Pancreas (tissue), 10 donors: ENCODE measurements at regions not wholly inside any gene's neighbourhood (a gene's known extent, or its start where the extent isn't known, plus 50 kb on each side); places are given as distances from the start of the nearest gene placed in this dataset.
"Not testable (repeated sequence)": the region's sequence is repeated elsewhere in the genome, so short reads cannot be mapped to it uniquely, and the experiment has no call there.

Experiments used
- ATAC-seq, 4 donors: fragments of 200-7000 bp; cut with Tn5 transposase; one replicate each; pipeline versions ENCODE4 v1.8.0 to v1.9.1; 2020; ENCODE audit warnings: mild to moderate bottlenecking in 4 of 4, moderate library complexity in 4 of 4
- DNase-seq, 6 donors: peaks; one replicate each; pipeline ENCODE4 v3.0.0-alpha.2; 2020
- FAIRE-seq: peaks from 2 replicates; lab custom pipeline; 2012; peaks lifted over from hg19 to GRCh38; lab: Jason Lieb, UNC
- H3K27ac ChIP-seq, 4 donors: fragments of 200-600 bp; sonication (generic); 1 replicate in 3 of 4; 2 replicates in 1 of 4; pipeline versions ENCODE4 v1.5.0 to v1.8.0; 2020
- H3K27me3 ChIP-seq, 4 donors: fragments of 200-600 bp; one replicate each; pipeline ENCODE4 v1.8.0; 2021
- H3K36me3 ChIP-seq, 3 donors: fragments of 200-600 bp; sonication (generic) in 1 of 3; one replicate each; pipeline versions ENCODE4 v1.5.0 to v1.8.0; 2020 to 2021
- H3K4me1 ChIP-seq, 3 donors: fragments of 200-600 bp; one replicate each; pipeline ENCODE4 v1.8.0; 2021
- H3K4me3 ChIP-seq, 4 donors: fragments of 200-600 bp; sonication (generic) in 2 of 4; one replicate each; pipeline versions ENCODE4 v1.5.0 to v1.8.0; 2020 to 2021
- H3K9me3 ChIP-seq, 4 donors: fragments of 200-600 bp; one replicate each; pipeline ENCODE4 v1.8.0; 2021
- WGBS, 2 donors: extraction: QIAGEN DNeasy Blood & Tissue Kit; methylation state at CpG; one replicate each; pipeline ENCODE4 v1.1.7; 2013; 5-methylcytosine and 5-hydroxymethylcytosine counted together
- intact Hi-C, 3 donors: fragments of 100-400 bp; cut with DNase I; formaldehyde crosslinking; loops; one replicate each; pipeline versions ENCODE4 v1.11.1 to v1.14.2; 2022
- TF ChIP-seq, protein P1 (sequence below), 4 donors: fragments of 200-600 bp; sonication (generic) in 3 of 4; IDR thresholded peaks; one replicate each; pipeline versions ENCODE4 v1.5.0 to v1.8.0; 2021; ENCODE audit warnings: antibody characterized with exemption in 4 of 4
- donor health status: healthy with polysubstance abuse.
- donor health status: DM: no; HTN: no; CAD: no; lungs with moderate emphysema.
- donor health status: DM: no; HTN: no; CAD: no.
- donor health status: control.
- donor health status: control.
- donor health status: Bipolar disorder and iron deficiency.
- donor health status: DM: yes; HTN: yes; CAD: no.
- donor health status: DM: no; HTN: no; CAD: no.
- donor health status: DM: no; HTN: no; CAD: no.
- donor health status: DM: yes; HTN: yes; CAD: no.

DNA sequence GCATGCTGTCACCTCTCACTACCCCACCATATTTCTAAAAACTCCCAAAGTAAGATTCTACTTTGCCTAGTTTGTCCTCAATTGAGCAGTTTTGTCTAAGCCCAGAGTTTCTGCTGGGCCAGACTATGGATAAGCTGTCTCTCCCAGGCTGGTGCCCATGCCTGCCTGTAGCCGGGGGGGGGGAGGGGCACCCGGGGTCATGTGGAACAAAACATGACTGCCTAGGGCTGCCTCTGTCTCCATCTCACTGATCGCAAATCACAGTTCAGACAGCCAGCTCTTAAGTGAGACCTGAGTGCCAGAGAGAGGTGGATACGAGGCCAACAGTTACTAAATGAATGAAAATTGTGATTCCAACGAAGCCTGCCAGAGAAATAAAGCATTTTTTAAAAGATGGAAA is 78.8 kb upstream of the RPRML start:
- TF ChIP-seq, protein P1, sequence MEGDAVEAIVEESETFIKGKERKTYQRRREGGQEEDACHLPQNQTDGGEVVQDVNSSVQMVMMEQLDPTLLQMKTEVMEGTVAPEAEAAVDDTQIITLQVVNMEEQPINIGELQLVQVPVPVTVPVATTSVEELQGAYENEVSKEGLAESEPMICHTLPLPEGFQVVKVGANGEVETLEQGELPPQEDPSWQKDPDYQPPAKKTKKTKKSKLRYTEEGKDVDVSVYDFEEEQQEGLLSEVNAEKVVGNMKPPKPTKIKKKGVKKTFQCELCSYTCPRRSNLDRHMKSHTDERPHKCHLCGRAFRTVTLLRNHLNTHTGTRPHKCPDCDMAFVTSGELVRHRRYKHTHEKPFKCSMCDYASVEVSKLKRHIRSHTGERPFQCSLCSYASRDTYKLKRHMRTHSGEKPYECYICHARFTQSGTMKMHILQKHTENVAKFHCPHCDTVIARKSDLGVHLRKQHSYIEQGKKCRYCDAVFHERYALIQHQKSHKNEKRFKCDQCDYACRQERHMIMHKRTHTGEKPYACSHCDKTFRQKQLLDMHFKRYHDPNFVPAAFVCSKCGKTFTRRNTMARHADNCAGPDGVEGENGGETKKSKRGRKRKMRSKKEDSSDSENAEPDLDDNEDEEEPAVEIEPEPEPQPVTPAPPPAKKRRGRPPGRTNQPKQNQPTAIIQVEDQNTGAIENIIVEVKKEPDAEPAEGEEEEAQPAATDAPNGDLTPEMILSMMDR (IDR thresholded peaks at IDR 0.05), result no peak
- no peak overlapping the region for H3K27ac ChIP-seq
- ATAC-seq (no peak), FAIRE-seq (no peak), DNase-seq (no peak)
- no peaks in the 10 kb centered on the region for H3K4me1 ChIP-seq
- no peaks in the 10 kb centered on the region for H3K27me3 ChIP-seq
- 84 to 90% methylated on average over 5 of the region's 5 CpGs for WGBS, 2 donors
- no peaks in the 10 kb centered on the region for H3K9me3 ChIP-seq
- no peak overlapping the region for H3K4me3 ChIP-seq
- intact Hi-C loops, result no loop called here
- H3K36me3 ChIP-seq, result peaks cover 0 to 20% (median 3%) of the 10 kb centered on the region in 3 donors

DNA sequence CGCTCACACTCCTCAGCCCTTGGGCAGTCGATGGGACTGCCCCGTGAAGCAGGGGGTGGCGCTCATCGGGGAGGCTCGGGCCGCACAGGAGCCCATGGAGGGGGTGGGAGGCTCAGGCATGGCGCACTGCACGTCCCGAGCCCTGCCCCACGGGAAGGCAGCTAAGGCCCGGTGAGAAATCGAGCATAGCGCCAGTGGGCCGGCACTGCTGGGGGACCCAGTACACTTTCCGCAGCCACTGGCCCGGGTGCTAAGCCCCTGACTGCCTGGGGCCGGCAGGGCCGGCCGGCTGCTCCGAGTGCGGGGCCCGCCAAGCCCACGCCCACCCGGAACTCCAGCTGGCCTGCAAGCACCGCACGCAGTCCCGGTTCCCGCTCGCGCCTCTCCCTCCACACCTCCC is 78.2 kb upstream of the RPRML start:
- H3K4me1 ChIP-seq, H3K9me3 ChIP-seq, intact Hi-C loops, H3K27me3 ChIP-seq, ATAC-seq, H3K4me3 ChIP-seq, FAIRE-seq, H3K27ac ChIP-seq: not testable (repeated sequence)
- H3K36me3 ChIP-seq, result peaks cover 0 to 20% (median 3%) of the 10 kb centered on the region in 3 donors
- WGBS, 2 donors, result 97 to 98% methylated on average over 31 of the region's 31 CpGs
- DNase-seq, result peak in 1 of 6 donors; percentile 66

DNA sequence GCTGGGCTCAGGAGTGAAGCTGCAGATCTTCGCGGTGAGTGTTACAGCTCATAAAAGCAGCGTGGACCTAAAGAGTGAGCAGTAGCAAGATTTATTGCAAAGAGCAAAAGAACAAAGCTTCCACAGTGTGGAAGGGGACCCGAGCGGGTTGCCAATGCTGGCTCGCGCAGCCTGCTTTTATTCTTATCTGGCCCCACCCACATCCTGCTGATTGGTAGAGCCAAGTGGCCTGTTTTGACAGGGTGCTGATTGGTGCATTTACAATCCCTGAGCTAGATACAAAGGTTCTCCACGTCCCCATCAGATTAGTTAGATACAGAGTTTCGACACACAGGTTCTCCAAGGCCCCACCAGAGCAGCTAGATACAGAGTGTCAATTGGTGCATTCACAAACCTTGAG is 77.6 kb upstream of the RPRML start:
- DNase-seq, FAIRE-seq, intact Hi-C loops: not testable (repeated sequence)

More for the DNA sequence above, 77.6 kb upstream of the RPRML start:
- H3K27me3 ChIP-seq, H3K4me1 ChIP-seq, H3K27ac ChIP-seq, H3K9me3 ChIP-seq, ATAC-seq, H3K4me3 ChIP-seq: not testable (repeated sequence)
- H3K36me3 ChIP-seq, result peaks cover 0 to 20% (median 3%) of the 10 kb centered on the region in 3 donors
- WGBS, 2 donors, result 97 to 100% methylated on average over 4 to 7 of the region's 9 CpGs
